Astrocyte (in vitro differentiated cells and primary cell): ENCODE measurements at regions not wholly inside any gene's neighbourhood (a gene's known extent, or its start where the extent isn't known, plus 50 kb on each side); places are given as distances from the start of the nearest gene placed in this dataset.

Experiments used
- EZH2 ChIP-seq: IDR thresholded peaks from 2 replicates; pipeline ENCODE4 v1.6.1; 2012; ENCODE audit warnings: mild to moderate bottlenecking, low read length, inconsistent platforms; ENCODE audit not compliant: insufficient read depth
- TF ChIP-seq, protein P1 (sequence below): IDR thresholded peaks from 2 replicates; pipeline ENCODE4 v1.5.1; 2011; ENCODE audit warnings: low read depth, mild to moderate bottlenecking, inconsistent platforms, low read length, moderate library complexity; ENCODE audit not compliant: insufficient read depth

DNA sequence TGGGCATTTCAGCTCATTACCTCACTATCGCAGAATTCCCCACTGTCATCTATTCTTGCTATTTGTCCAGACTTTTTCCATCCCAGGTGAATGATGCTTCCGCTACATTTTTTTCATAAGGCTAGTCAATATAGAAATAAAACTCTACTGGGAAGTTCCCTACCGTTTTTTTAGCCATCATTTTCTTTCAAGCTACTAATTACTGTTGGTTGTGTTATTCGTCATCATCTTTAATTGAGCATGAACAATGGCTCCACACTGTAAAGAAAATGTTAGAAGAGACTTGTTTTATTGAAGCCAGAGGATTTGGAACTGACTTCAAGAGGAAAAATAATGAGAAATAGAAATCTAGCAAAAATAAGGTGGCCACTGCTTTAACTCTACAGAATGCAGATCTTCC lies 265.0 kb downstream of the ZNF608 start:
- TF ChIP-seq, protein P1, sequence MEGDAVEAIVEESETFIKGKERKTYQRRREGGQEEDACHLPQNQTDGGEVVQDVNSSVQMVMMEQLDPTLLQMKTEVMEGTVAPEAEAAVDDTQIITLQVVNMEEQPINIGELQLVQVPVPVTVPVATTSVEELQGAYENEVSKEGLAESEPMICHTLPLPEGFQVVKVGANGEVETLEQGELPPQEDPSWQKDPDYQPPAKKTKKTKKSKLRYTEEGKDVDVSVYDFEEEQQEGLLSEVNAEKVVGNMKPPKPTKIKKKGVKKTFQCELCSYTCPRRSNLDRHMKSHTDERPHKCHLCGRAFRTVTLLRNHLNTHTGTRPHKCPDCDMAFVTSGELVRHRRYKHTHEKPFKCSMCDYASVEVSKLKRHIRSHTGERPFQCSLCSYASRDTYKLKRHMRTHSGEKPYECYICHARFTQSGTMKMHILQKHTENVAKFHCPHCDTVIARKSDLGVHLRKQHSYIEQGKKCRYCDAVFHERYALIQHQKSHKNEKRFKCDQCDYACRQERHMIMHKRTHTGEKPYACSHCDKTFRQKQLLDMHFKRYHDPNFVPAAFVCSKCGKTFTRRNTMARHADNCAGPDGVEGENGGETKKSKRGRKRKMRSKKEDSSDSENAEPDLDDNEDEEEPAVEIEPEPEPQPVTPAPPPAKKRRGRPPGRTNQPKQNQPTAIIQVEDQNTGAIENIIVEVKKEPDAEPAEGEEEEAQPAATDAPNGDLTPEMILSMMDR = no peak
- no peak for TF ChIP-seq EZH2
